Thyroid gland (tissue), 4 donors: ENCODE measurements at regions not wholly inside any gene's neighbourhood (a gene's known extent, or its start where the extent isn't known, plus 50 kb on each side); places are given as distances from the start of the nearest gene placed in this dataset.

Source experiments
- CTCF ChIP-seq, 6 experiments: fragments of 200-600 bp in 3 of 6; fragments of 450-650 bp in 3 of 6; sonication (generic) in 3 of 6; IDR thresholded peaks; one replicate each; pipeline ENCODE4 v1.5.1; 2016 to 2019; ENCODE audit warnings: antibody characterized with exemption in 6 of 6, mild to moderate bottlenecking in 2 of 6, inconsistent platforms in 1 of 6, moderate library complexity in 1 of 6
- POLR2A ChIP-seq, 2 donors: fragments of 450-650 bp; IDR thresholded peaks; one replicate each; pipeline ENCODE4 v1.6.1; 2017; ENCODE audit warnings: antibody characterized with exemption in 2 of 2, mild to moderate bottlenecking in 2 of 2, moderate library complexity in 1 of 2

- TF ChIP-seq POLR2A (IDR thresholded peaks at IDR 0.05) (no peak), CTCF (IDR thresholded peaks at IDR 0.05) (no peak)
These were observed 264.2 kb upstream of the ZFHX3 start for GRCh38 chr16:73311857-73312723.
